RWPE1 (cell line): ENCODE measurements at regions not wholly inside any gene's neighbourhood (a gene's known extent, or its start where the extent isn't known, plus 50 kb on each side); places are given as distances from the start of the nearest gene placed in this dataset.

Source experiments
- CTCF ChIA-PET: fragments of 350-600 bp; sonication (Branson Sonifier 250); formaldehyde crosslinking; extraction: SDS; loops from one replicate; lab custom pipeline; 2021; lab: Yijun Ruan, JAX
- POLR2A ChIA-PET: fragments of 400-600 bp; formaldehyde crosslinking; extraction: SDS; loops from one replicate; lab custom pipeline; 2020; ENCODE audit warnings: antibody characterized with exemption; ENCODE audit not compliant: low non-redundant PET; lab: Yijun Ruan, JAX
- DNase-seq: peaks from one replicate; pipeline ENCODE4 v3.0.0; 2012; ENCODE audit warnings: low spot score
- H3K27ac ChIP-seq: fragments of 450-650 bp; 2 replicates; pipeline ENCODE4 v1.5.1; 2017
- CTCF ChIP-seq: fragments of 450-650 bp; conservative IDR thresholded peaks from 2 replicates; pipeline ENCODE4 v1.5.1; 2017; ENCODE audit warnings: low read depth, mild to moderate bottlenecking

DNA sequence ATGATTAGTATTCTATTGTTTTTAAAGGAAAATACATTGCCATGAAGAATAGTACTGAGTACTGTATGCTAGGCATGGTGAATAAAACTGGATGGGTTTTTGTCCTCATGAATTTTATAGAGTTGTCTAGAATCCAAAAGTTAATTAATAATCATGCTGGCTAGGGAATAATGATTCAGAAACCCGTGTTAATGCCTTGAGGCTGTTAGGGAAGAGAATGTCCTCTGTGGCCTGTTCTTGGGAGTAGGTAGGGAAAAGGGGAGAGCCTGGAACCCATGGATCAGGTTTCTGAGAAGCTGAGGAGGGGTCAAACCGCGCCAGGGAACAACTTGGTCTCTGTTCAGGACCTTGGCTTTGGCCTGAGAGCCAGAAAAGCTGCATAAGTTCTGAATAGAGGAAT lies 1376.3 kb upstream of the SLC10A2 start:
- no peak for TF ChIP-seq CTCF
- ChIA-PET CTCF (interaction anchor here (0.5 kb wide), 1 partner anchor 43 kb away, joined by 3 read pairs; no protein-coding TSS in a partner anchor), POLR2A (no interaction called here)
- no peak for DNase-seq
- no peak overlapping the region for H3K27ac ChIP-seq

DNA sequence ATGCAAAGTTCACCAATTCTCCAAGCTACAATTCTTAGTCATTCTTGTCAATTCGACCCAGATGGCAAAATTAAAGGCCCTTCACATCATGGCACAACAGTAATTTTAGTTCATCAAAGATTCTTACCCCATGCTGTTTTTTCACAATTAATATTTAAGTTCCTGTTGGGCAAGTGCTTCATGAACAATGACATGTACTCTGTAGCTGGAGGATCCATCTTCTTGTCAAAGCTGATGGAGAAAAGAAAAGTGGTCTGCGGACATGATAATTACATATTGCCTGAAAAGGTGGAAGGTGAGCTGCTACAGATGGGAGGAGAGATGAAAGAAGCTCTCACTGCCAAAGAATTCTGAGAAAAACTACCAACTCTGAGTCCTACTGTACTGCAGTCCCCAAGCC lies 1370.3 kb upstream of the SLC10A2 start:
- DNase-seq = no peak
- H3K27ac ChIP-seq = no peak overlapping the region
- CTCF ChIA-PET = no interaction called here
- POLR2A ChIA-PET = no interaction called here
- no peak for TF ChIP-seq CTCF

DNA sequence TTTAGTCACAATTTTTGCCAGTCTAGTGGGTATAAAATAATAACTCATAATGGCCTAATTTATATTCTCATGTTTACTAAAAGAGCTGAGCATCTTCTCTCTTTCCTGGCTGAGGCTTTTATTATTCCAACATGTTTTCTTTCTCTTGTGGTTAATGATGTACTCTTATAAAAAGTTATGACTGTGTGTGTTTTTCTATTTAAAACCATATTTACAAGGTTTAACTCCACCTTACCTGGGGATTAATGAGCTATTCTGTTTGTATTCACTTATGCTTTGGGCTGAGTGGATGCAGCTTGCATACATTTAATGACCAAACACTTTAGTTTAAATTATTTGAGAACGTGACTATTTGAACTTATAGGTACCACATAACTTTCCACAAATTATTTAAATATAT lies 1365.7 kb upstream of the SLC10A2 start:
- CTCF ChIA-PET = no interaction called here
- no peak for DNase-seq
- no peak overlapping the region for H3K27ac ChIP-seq
- no peak for TF ChIP-seq CTCF
- POLR2A ChIA-PET = no interaction called here

DNA sequence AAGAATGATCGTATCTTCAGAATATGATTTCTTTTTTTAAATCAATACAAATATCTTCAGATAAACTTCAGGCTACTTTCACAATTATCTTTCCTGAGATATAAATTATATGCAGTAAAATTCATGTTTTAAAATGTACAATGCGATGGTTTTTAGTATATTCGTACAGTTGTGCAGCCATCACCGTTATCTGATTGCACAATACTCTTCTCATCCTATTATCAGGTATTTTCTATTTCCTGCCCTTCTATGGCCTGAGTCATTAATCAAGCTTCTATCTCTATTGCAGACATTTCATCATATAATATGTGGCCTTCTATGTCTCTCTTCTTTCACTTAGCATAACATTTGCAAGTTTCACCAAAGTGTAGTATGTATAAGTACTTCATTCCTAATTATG lies 1360.2 kb upstream of the SLC10A2 start:
- CTCF ChIA-PET = no interaction called here

DNA sequence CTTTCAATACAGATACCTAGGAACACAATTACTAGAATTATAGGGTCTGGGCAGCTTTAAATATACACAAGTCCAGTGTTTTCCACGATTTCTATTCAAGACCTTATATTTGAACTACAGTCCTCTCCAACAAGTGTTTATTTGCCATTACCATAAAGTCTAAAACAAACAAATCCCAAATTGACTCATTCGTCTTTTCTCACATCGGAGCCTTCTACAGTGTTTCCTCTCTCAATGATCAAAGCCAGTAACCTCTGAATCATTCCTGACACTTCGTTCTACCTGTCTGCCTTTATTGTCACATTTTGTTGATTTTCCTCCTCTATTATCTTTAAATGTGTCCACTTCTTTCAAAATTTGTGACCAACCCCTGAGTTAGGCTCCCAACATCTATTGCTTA lies 1356.5 kb upstream of the SLC10A2 start:
- ChIA-PET CTCF (no interaction called here), POLR2A (no interaction called here)
- TF ChIP-seq CTCF = no peak
- no peak overlapping the region for H3K27ac ChIP-seq
- no peak for DNase-seq

More for the DNA sequence above, 1360.2 kb upstream of the SLC10A2 start:
- POLR2A ChIA-PET = no interaction called here
- DNase-seq = no peak
- TF ChIP-seq CTCF = no peak
- no peak overlapping the region for H3K27ac ChIP-seq

GRCh38 chr13:104416973-104417372 lies 1350.8 kb upstream of the SLC10A2 start:
- TF ChIP-seq CTCF = no peak
- DNase-seq = no peak
- CTCF ChIA-PET = no interaction called here
- no peak overlapping the region for H3K27ac ChIP-seq
- POLR2A ChIA-PET = no interaction called here

- ChIA-PET POLR2A (no interaction called here), CTCF (no interaction called here)
- no peak for DNase-seq
- no peak for TF ChIP-seq CTCF
- H3K27ac ChIP-seq = no peak overlapping the region
These were observed 1348.6 kb upstream of the SLC10A2 start for GRCh38 chr13:104414771-104415170.
